ENCODE measurements at regions not wholly inside any gene's neighbourhood (a gene's known extent, or its start where the extent isn't known, plus 50 kb on each side); places are given as distances from the start of the nearest gene placed in this dataset.

GRCh38 chr13:64073203-64073602 lies 2657.6 kb upstream of the PCDH20 start:
- Histone ChIP-seq H3K4me3 (ENCODE audit: low read depth, low read length) (no peak overlapping the region), H3K36me3 (ENCODE audit: control insufficient read depth in 1 of 2, insufficient read depth in 2 of 2, low read length in 2 of 2) (no peaks in the 10 kb centered on the region), H3K79me1 (ENCODE audit: low read length) (no peaks in the 10 kb centered on the region), H3K9me3 (ENCODE audit: insufficient read depth, low read depth, low read length) (no peaks in the 10 kb centered on the region), H3K9ac (ENCODE audit: low read length) (no peak overlapping the region), H4K91ac (ENCODE audit: low read depth, low read length) (no peak overlapping the region), H2AFZ (ENCODE audit: insufficient read depth, low read length, poor library complexity) (no peak overlapping the region), H3K18ac (ENCODE audit: low read length) (no peak overlapping the region), H3K14ac (ENCODE audit: low read length) (no peak overlapping the region), H2BK5ac (ENCODE audit: low read depth, low read length, poor library complexity) (no peak overlapping the region), H3K4me2 (ENCODE audit: low read length) (no peak overlapping the region), H2BK120ac (ENCODE audit: insufficient read depth, low read length, poor library complexity) (no peak overlapping the region), H2BK12ac (ENCODE audit: low read length) (no peak overlapping the region), H4K8ac (ENCODE audit: low read depth, low read length) (no peak overlapping the region), H2AK5ac (ENCODE audit: low read length) (no peak overlapping the region), H3K4me1 (ENCODE audit: control insufficient read depth in 1 of 2, insufficient read depth in 2 of 2, low read length in 2 of 2) (no peaks in the 10 kb centered on the region), H3K23ac (ENCODE audit: low read length) (no peak overlapping the region), H3K27me3 (ENCODE audit: insufficient read depth, low read length) (no peaks in the 10 kb centered on the region), H3K27ac (ENCODE audit: low read depth, low read length) (no peak overlapping the region), H3K79me2 (ENCODE audit: control insufficient read depth, insufficient read depth, low read length, poor library complexity) (no peaks in the 10 kb centered on the region), H3K4ac (ENCODE audit: low read depth, low read length) (no peak overlapping the region), H4K12ac (ENCODE audit: low read depth, low read length) (no peak overlapping the region)
- DNase-seq = no peak

DNA sequence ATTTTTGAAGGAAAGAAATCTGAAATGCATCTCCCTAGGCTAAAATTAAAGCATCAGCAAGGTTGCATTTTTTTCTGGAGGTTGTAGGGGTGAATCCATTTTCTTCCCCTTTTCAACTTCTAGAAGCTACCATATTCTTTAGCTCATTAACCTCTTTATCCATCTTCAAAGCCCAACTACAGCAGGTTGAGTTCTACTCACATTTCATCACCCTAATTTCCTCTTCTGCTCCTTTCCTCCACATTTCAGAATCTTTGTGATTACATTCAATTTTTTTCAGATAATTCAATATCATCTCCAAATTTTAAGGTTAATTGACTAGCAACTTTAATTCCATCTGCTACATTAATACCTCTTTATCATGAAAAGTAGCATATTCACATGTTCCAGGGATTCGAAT lies 2655.7 kb upstream of the PCDH20 start:
- Histone ChIP-seq H3K27ac (ENCODE audit: low read depth, low read length) (no peak overlapping the region), H3K14ac (ENCODE audit: low read length) (no peak overlapping the region), H3K79me2 (ENCODE audit: control insufficient read depth, insufficient read depth, low read length, poor library complexity) (no peaks in the 10 kb centered on the region), H3K4me1 (ENCODE audit: control insufficient read depth in 1 of 2, insufficient read depth in 2 of 2, low read length in 2 of 2) (no peaks in the 10 kb centered on the region), H2BK120ac (ENCODE audit: insufficient read depth, low read length, poor library complexity) (no peak overlapping the region), H3K23ac (ENCODE audit: low read length) (no peak overlapping the region), H3K4me3 (ENCODE audit: low read depth, low read length) (no peak overlapping the region), H2BK5ac (ENCODE audit: low read depth, low read length, poor library complexity) (no peak overlapping the region), H3K79me1 (ENCODE audit: low read length) (no peaks in the 10 kb centered on the region), H3K4ac (ENCODE audit: low read depth, low read length) (no peak overlapping the region), H4K12ac (ENCODE audit: low read depth, low read length) (no peak overlapping the region), H3K18ac (ENCODE audit: low read length) (no peak overlapping the region), H3K9me3 (ENCODE audit: insufficient read depth, low read depth, low read length) (no peaks in the 10 kb centered on the region), H4K91ac (ENCODE audit: low read depth, low read length) (no peak overlapping the region), H4K8ac (ENCODE audit: low read depth, low read length) (no peak overlapping the region), H2AK5ac (ENCODE audit: low read length) (no peak overlapping the region), H2BK12ac (ENCODE audit: low read length) (no peak overlapping the region), H3K4me2 (ENCODE audit: low read length) (no peak overlapping the region), H2AFZ (ENCODE audit: insufficient read depth, low read length, poor library complexity) (no peak overlapping the region), H3K9ac (ENCODE audit: low read length) (no peak overlapping the region), H3K27me3 (ENCODE audit: insufficient read depth, low read length) (no peaks in the 10 kb centered on the region), H3K36me3 (ENCODE audit: control insufficient read depth in 1 of 2, insufficient read depth in 2 of 2, low read length in 2 of 2) (no peaks in the 10 kb centered on the region)
- DNase-seq = no peak
- no CpG with 5 or more reads among the region's 1 CpG for WGBS (ENCODE audit: extremely low coverage, insufficient coverage, insufficient read length)

GRCh38 chr13:64069892-64070291 lies 2654.2 kb upstream of the PCDH20 start:
- Histone ChIP-seq H3K79me2 (ENCODE audit: control insufficient read depth, insufficient read depth, low read length, poor library complexity) (no peaks in the 10 kb centered on the region), H3K4ac (ENCODE audit: low read depth, low read length) (no peak overlapping the region), H2AK5ac (ENCODE audit: low read length) (no peak overlapping the region), H3K4me3 (ENCODE audit: low read depth, low read length) (no peak overlapping the region), H3K4me2 (ENCODE audit: low read length) (no peak overlapping the region), H4K8ac (ENCODE audit: low read depth, low read length) (no peak overlapping the region), H3K9ac (ENCODE audit: low read length) (no peak overlapping the region), H3K27me3 (ENCODE audit: insufficient read depth, low read length) (no peaks in the 10 kb centered on the region), H3K14ac (ENCODE audit: low read length) (no peak overlapping the region), H2BK120ac (ENCODE audit: insufficient read depth, low read length, poor library complexity) (no peak overlapping the region), H2BK5ac (ENCODE audit: low read depth, low read length, poor library complexity) (no peak overlapping the region), H4K12ac (ENCODE audit: low read depth, low read length) (no peak overlapping the region), H2AFZ (ENCODE audit: insufficient read depth, low read length, poor library complexity) (no peak overlapping the region), H3K18ac (ENCODE audit: low read length) (no peak overlapping the region), H3K27ac (ENCODE audit: low read depth, low read length) (no peak overlapping the region), H3K9me3 (ENCODE audit: insufficient read depth, low read depth, low read length) (no peaks in the 10 kb centered on the region), H3K79me1 (ENCODE audit: low read length) (no peaks in the 10 kb centered on the region), H3K4me1 (ENCODE audit: control insufficient read depth in 1 of 2, insufficient read depth in 2 of 2, low read length in 2 of 2) (no peaks in the 10 kb centered on the region), H3K36me3 (ENCODE audit: control insufficient read depth in 1 of 2, insufficient read depth in 2 of 2, low read length in 2 of 2) (no peaks in the 10 kb centered on the region), H3K23ac (ENCODE audit: low read length) (no peak overlapping the region), H4K91ac (ENCODE audit: low read depth, low read length) (no peak overlapping the region), H2BK12ac (ENCODE audit: low read length) (no peak overlapping the region)
- no CpG with 5 or more reads among the region's 1 CpG for WGBS (ENCODE audit: extremely low coverage, insufficient coverage, insufficient read length)
- DNase-seq = no peak

GRCh38 chr13:64066711-64067110 lies 2651.1 kb upstream of the PCDH20 start:
- no peak overlapping the region for H3K4me3 ChIP-seq (ENCODE audit: low read depth, low read length)
- no peaks in the 10 kb centered on the region for H3K27me3 ChIP-seq (ENCODE audit: insufficient read depth, low read length)
- no peaks in the 10 kb centered on the region for H3K9me3 ChIP-seq (ENCODE audit: insufficient read depth, low read depth, low read length)
- no peak overlapping the region for H2BK5ac ChIP-seq (ENCODE audit: low read depth, low read length, poor library complexity)
- H3K4me2 ChIP-seq (ENCODE audit: low read length) = no peak overlapping the region
- no peak overlapping the region for H4K91ac ChIP-seq (ENCODE audit: low read depth, low read length)
- DNase-seq = no peak
- no peak overlapping the region for H3K18ac ChIP-seq (ENCODE audit: low read length)
- no peak overlapping the region for H3K9ac ChIP-seq (ENCODE audit: low read length)
- no peak overlapping the region for H3K14ac ChIP-seq (ENCODE audit: low read length)
- H2BK120ac ChIP-seq (ENCODE audit: insufficient read depth, low read length, poor library complexity) = no peak overlapping the region
- H4K8ac ChIP-seq (ENCODE audit: low read depth, low read length) = no peak overlapping the region
- no peak overlapping the region for H3K4ac ChIP-seq (ENCODE audit: low read depth, low read length)
- no peak overlapping the region for H2BK12ac ChIP-seq (ENCODE audit: low read length)
- H3K36me3 ChIP-seq (ENCODE audit: control insufficient read depth in 1 of 2, insufficient read depth in 2 of 2, low read length in 2 of 2) = no peaks in the 10 kb centered on the region
- H4K12ac ChIP-seq (ENCODE audit: low read depth, low read length) = no peak overlapping the region
- H2AFZ ChIP-seq (ENCODE audit: insufficient read depth, low read length, poor library complexity) = no peak overlapping the region
- H3K79me1 ChIP-seq (ENCODE audit: low read length) = no peaks in the 10 kb centered on the region
- H3K27ac ChIP-seq (ENCODE audit: low read depth, low read length) = no peak overlapping the region
- H3K4me1 ChIP-seq (ENCODE audit: control insufficient read depth in 1 of 2, insufficient read depth in 2 of 2, low read length in 2 of 2) = no peaks in the 10 kb centered on the region
- H3K23ac ChIP-seq (ENCODE audit: low read length) = no peak overlapping the region
- H2AK5ac ChIP-seq (ENCODE audit: low read length) = no peak overlapping the region
- H3K79me2 ChIP-seq (ENCODE audit: control insufficient read depth, insufficient read depth, low read length, poor library complexity) = no peaks in the 10 kb centered on the region
- WGBS (ENCODE audit: extremely low coverage, insufficient coverage, insufficient read length) = no CpG with 5 or more reads among the region's 2 CpGs

- DNase-seq = no peak
- Histone ChIP-seq H3K9ac (ENCODE audit: low read length) (no peak overlapping the region), H2BK5ac (ENCODE audit: low read depth, low read length, poor library complexity) (no peak overlapping the region), H4K8ac (ENCODE audit: low read depth, low read length) (no peak overlapping the region), H2BK120ac (ENCODE audit: insufficient read depth, low read length, poor library complexity) (no peak overlapping the region), H2AK5ac (ENCODE audit: low read length) (no peak overlapping the region), H3K4ac (ENCODE audit: low read depth, low read length) (no peak overlapping the region), H4K12ac (ENCODE audit: low read depth, low read length) (no peak overlapping the region), H3K4me3 (ENCODE audit: low read depth, low read length) (no peak overlapping the region), H3K4me2 (ENCODE audit: low read length) (no peak overlapping the region), H2AFZ (ENCODE audit: insufficient read depth, low read length, poor library complexity) (no peak overlapping the region), H3K79me2 (ENCODE audit: control insufficient read depth, insufficient read depth, low read length, poor library complexity) (no peaks in the 10 kb centered on the region), H3K23ac (ENCODE audit: low read length) (no peak overlapping the region), H3K18ac (ENCODE audit: low read length) (no peak overlapping the region), H3K9me3 (ENCODE audit: insufficient read depth, low read depth, low read length) (no peaks in the 10 kb centered on the region), H3K4me1 (ENCODE audit: control insufficient read depth in 1 of 2, insufficient read depth in 2 of 2, low read length in 2 of 2) (no peaks in the 10 kb centered on the region), H3K27ac (ENCODE audit: low read depth, low read length) (no peak overlapping the region), H3K14ac (ENCODE audit: low read length) (no peak overlapping the region), H3K36me3 (ENCODE audit: control insufficient read depth in 1 of 2, insufficient read depth in 2 of 2, low read length in 2 of 2) (no peaks in the 10 kb centered on the region), H3K79me1 (ENCODE audit: low read length) (no peaks in the 10 kb centered on the region), H4K91ac (ENCODE audit: low read depth, low read length) (no peak overlapping the region), H2BK12ac (ENCODE audit: low read length) (no peak overlapping the region), H3K27me3 (ENCODE audit: insufficient read depth, low read length) (no peaks in the 10 kb centered on the region)
- whole genome bisulfite sequencing (ENCODE audit: extremely low coverage, insufficient coverage, insufficient read length) = no CpG with 5 or more reads among the region's 2 CpGs
Measured at GRCh38 chr13:64061649-64062048, 2646.0 kb upstream of the PCDH20 start.
